Tibial nerve (tissue), 4 donors: ENCODE measurements at regions not wholly inside any gene's neighbourhood (a gene's known extent, or its start where the extent isn't known, plus 50 kb on each side); places are given as distances from the start of the nearest gene placed in this dataset.

Experiments
- DNase-seq, 2 donors: peaks; one replicate each; pipeline ENCODE4 v3.0.0-alpha.2; 2019; ENCODE audit warnings: low spot score in 2 of 2
- H3K27ac ChIP-seq, 4 donors: fragments of 200-600 bp; sonication (generic) in 3 of 4; one replicate each; pipeline ENCODE4 v1.5.1; 2017 to 2019; ENCODE audit warnings: mild to moderate bottlenecking in 1 of 4
- H3K27me3 ChIP-seq, 2 donors: fragments of 200-600 bp; sonication (generic) in 1 of 2; one replicate each; pipeline versions ENCODE4 v1.5.1 to v1.6.0; 2017 to 2019
- H3K36me3 ChIP-seq, 3 donors: fragments of 200-600 bp; sonication (generic); one replicate each; pipeline ENCODE4 v1.5.1; 2018 to 2019
- H3K4me1 ChIP-seq, 4 donors: fragments of 200-600 bp; sonication (generic) in 3 of 4; one replicate each; pipeline ENCODE4 v1.5.1; 2017 to 2019
- H3K4me3 ChIP-seq, 4 donors: fragments of 200-600 bp; sonication (generic) in 3 of 4; one replicate each; pipeline ENCODE4 v1.5.1; 2017 to 2019; ENCODE audit warnings: mild to moderate bottlenecking in 1 of 4, moderate library complexity in 1 of 4
- H3K9me3 ChIP-seq, 4 donors: fragments of 200-600 bp; sonication (generic) in 3 of 4; one replicate each; pipeline ENCODE4 v1.5.1; 2017 to 2019
- EP300 ChIP-seq, 2 donors: sonication (generic); formaldehyde crosslinking; IDR thresholded peaks; one replicate each; pipeline ENCODE4 v1.6.1; 2017; ENCODE audit warnings: antibody characterized with exemption in 2 of 2, mild to moderate bottlenecking in 1 of 2
- POLR2A ChIP-seq, 2 donors: fragments of 450-650 bp; IDR thresholded peaks; one replicate each; pipeline ENCODE4 v1.6.1; 2017; ENCODE audit warnings: antibody characterized with exemption in 2 of 2, mild to moderate bottlenecking in 2 of 2, moderate library complexity in 2 of 2
- WGBS, 2 donors: methylation state at CpG; one replicate each; pipeline ENCODE4 v1.1.5; 2018; 5-methylcytosine and 5-hydroxymethylcytosine counted together
- TF ChIP-seq, protein P1 (sequence below), 5 experiments: fragments of 200-600 bp in 3 of 5; fragments of 450-650 bp in 2 of 5; sonication (generic) in 3 of 5; IDR thresholded peaks; one replicate each; pipeline ENCODE4 v1.5.1; 2016 to 2019; ENCODE audit warnings: antibody characterized with exemption in 5 of 5, mild to moderate bottlenecking in 3 of 5, moderate library complexity in 2 of 5

GRCh38 chr3:168414149-168414548 lies 318.4 kb upstream of the GOLIM4 start:
- no peaks in the 10 kb centered on the region for H3K4me1 ChIP-seq
- TF ChIP-seq, protein P1, sequence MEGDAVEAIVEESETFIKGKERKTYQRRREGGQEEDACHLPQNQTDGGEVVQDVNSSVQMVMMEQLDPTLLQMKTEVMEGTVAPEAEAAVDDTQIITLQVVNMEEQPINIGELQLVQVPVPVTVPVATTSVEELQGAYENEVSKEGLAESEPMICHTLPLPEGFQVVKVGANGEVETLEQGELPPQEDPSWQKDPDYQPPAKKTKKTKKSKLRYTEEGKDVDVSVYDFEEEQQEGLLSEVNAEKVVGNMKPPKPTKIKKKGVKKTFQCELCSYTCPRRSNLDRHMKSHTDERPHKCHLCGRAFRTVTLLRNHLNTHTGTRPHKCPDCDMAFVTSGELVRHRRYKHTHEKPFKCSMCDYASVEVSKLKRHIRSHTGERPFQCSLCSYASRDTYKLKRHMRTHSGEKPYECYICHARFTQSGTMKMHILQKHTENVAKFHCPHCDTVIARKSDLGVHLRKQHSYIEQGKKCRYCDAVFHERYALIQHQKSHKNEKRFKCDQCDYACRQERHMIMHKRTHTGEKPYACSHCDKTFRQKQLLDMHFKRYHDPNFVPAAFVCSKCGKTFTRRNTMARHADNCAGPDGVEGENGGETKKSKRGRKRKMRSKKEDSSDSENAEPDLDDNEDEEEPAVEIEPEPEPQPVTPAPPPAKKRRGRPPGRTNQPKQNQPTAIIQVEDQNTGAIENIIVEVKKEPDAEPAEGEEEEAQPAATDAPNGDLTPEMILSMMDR (IDR thresholded peaks at IDR 0.05), result no peak
- no peak for TF ChIP-seq EP300 (IDR thresholded peaks at IDR 0.05)
- no peak for TF ChIP-seq POLR2A (IDR thresholded peaks at IDR 0.05)
- H3K27ac ChIP-seq, result no peak overlapping the region
- DNase-seq, result no peak
- no peaks in the 10 kb centered on the region for H3K36me3 ChIP-seq
- no peaks in the 10 kb centered on the region for H3K9me3 ChIP-seq
- H3K4me3 ChIP-seq, result no peak overlapping the region
- no peaks in the 10 kb centered on the region for H3K27me3 ChIP-seq
- 76 to 81% methylated on average over 1 of the region's 1 CpG for WGBS, 2 donors

DNA sequence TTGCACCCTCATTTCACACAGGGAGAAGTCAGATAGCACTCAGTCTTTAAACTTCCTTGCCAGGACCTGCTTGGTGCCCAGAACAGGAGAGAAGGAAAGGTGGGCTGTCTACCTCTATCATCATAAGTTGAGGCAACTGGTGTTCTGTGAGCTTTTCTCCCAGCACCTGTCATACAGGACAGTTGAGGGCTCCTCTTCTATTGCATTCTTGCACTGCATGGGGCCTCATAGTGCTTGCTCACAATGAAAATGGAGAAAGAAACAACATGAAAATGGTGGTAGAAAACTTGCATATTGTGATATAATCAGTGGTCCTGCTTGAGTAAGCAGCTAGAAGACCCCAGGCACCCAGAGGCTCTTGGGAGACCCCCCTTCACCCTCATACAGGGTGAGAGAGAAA lies 311.7 kb upstream of the GOLIM4 start:
- no peak for TF ChIP-seq POLR2A (IDR thresholded peaks at IDR 0.05)
- TF ChIP-seq EP300 (IDR thresholded peaks at IDR 0.05), result no peak
- TF ChIP-seq, protein P1 (IDR thresholded peaks at IDR 0.05), result no peak

DNA sequence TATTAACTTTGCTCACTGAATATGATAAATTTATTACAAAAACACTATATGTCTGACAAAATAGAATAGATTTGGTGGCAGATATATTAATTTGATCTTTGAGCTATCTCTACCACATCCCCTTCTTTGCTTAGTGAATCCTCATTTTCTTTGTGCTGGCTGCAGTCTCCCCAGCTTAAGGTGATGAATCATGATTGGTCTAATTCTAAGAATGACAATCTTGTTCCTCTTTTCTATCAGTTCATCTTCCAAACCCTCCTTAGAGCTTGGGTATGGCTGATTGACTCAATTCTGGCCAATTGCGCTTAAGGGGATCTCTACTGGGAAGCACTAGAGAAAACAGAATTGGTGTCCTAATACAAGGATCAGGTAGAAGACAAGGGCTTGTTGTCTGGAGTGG lies 309.6 kb upstream of the GOLIM4 start:
- H3K36me3 ChIP-seq, result no peaks in the 10 kb centered on the region
- WGBS, 2 donors, result 81 to 96% methylated on average over 1 of the region's 1 CpG
- no peak overlapping the region for H3K27ac ChIP-seq
- no peaks in the 10 kb centered on the region for H3K4me1 ChIP-seq
- DNase-seq, result no peak
- no peaks in the 10 kb centered on the region for H3K9me3 ChIP-seq
- no peaks in the 10 kb centered on the region for H3K27me3 ChIP-seq
- TF ChIP-seq, protein P1 (IDR thresholded peaks at IDR 0.05), result no peak
- TF ChIP-seq EP300 (IDR thresholded peaks at IDR 0.05) (no peak), POLR2A (IDR thresholded peaks at IDR 0.05) (no peak)
- H3K4me3 ChIP-seq, result no peak overlapping the region

More for the DNA sequence above, 311.7 kb upstream of the GOLIM4 start:
- Histone ChIP-seq H3K9me3 (no peaks in the 10 kb centered on the region), H3K27me3 (no peaks in the 10 kb centered on the region), H3K4me3 (no peak overlapping the region), H3K4me1 (no peaks in the 10 kb centered on the region), H3K27ac (no peak overlapping the region), H3K36me3 (no peaks in the 10 kb centered on the region)
- DNase-seq, result no peak

- Histone ChIP-seq H3K27me3 (no peaks in the 10 kb centered on the region), H3K36me3 (no peaks in the 10 kb centered on the region), H3K27ac (no peak overlapping the region), H3K4me1 (no peaks in the 10 kb centered on the region), H3K9me3 (no peaks in the 10 kb centered on the region), H3K4me3 (no peak overlapping the region)
- no peak for TF ChIP-seq EP300 (IDR thresholded peaks at IDR 0.05)
- TF ChIP-seq, protein P1 (IDR thresholded peaks at IDR 0.05), result no peak
- no peak for TF ChIP-seq POLR2A (IDR thresholded peaks at IDR 0.05)
- no peak for DNase-seq
Measured at GRCh38 chr3:168398371-168399025, 302.8 kb upstream of the GOLIM4 start.

GRCh38 chr3:168396861-168397260 lies 301.1 kb upstream of the GOLIM4 start:
- Histone ChIP-seq H3K27me3 (no peaks in the 10 kb centered on the region), H3K9me3 (no peaks in the 10 kb centered on the region), H3K27ac (no peak overlapping the region), H3K4me3 (no peak overlapping the region), H3K36me3 (no peaks in the 10 kb centered on the region), H3K4me1 (no peaks in the 10 kb centered on the region)
- WGBS, 2 donors, result 50 to 78% methylated on average over 1 of the region's 1 CpG
- no peak for TF ChIP-seq EP300 (IDR thresholded peaks at IDR 0.05)
- DNase-seq, result no peak

DNA sequence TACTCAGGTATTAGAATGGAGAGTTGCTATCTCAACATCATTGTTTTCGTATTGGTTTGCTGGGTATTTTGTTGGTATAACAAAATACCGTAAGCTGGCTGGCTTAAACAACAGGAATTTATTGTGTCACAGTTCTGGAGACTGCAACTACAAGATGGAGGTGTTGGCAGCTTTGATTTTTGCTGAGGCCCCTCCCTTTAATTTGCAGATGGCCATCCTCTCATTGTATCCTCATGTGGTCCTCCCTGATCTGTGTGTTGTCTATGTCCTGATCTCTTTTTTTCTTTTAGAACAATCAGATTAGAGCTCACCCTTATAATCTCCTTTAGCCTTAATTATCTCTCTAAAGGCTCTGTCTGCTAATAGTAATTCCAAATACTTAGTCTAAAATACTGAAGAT lies 299.8 kb upstream of the GOLIM4 start:
- WGBS, 2 donors, result 81% methylated on average over 2 of the region's 2 CpGs
- Histone ChIP-seq H3K4me3 (no peak overlapping the region), H3K27me3 (no peaks in the 10 kb centered on the region), H3K4me1 (no peaks in the 10 kb centered on the region), H3K27ac (no peak overlapping the region), H3K9me3 (no peaks in the 10 kb centered on the region), H3K36me3 (no peaks in the 10 kb centered on the region)
- no peak for DNase-seq
- TF ChIP-seq EP300 (IDR thresholded peaks at IDR 0.05), result no peak
- no peak for TF ChIP-seq POLR2A (IDR thresholded peaks at IDR 0.05)
- TF ChIP-seq, protein P1 (IDR thresholded peaks at IDR 0.05), result no peak
